ENCODE measurements at regions not wholly inside any gene's neighbourhood (a gene's known extent, or its start where the extent isn't known, plus 50 kb on each side); places are given as distances from the start of the nearest gene placed in this dataset.

DNA sequence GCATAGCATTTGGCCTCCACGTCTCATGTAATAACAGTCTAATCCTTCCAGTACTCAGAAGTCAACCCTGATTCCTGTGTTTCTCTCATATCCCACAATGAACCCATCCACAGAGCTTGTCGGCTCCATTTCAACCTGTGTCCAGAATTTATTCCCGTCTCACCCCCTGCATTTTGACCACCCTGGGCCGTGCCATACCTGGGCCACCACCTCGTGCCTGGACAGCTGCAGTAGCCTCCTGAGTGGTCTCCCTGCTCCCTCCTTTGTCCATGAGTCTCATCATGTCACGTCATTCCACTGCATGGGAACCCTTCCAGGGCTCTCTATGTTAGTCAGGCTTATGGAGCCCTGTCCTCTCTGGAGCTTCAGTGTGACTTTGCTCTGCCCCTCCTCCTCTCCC lies 670.6 kb downstream of the PTPRU start:
- Mint-ChIP-seq H3K4me1 (no peaks in the 10 kb centered on the region), H3K36me3 (no peaks in the 10 kb centered on the region), H3K27ac (no peak overlapping the region), H3K27me3 (peaks cover 18% of the 10 kb centered on the region), H3K9me3 (ENCODE audit: low read depth) (no peaks in the 10 kb centered on the region), H3K4me3 (no peak overlapping the region)
- DNase-seq (no peak), ATAC-seq (no peak)
- CTCF ChIA-PET, result no interaction called here

DNA sequence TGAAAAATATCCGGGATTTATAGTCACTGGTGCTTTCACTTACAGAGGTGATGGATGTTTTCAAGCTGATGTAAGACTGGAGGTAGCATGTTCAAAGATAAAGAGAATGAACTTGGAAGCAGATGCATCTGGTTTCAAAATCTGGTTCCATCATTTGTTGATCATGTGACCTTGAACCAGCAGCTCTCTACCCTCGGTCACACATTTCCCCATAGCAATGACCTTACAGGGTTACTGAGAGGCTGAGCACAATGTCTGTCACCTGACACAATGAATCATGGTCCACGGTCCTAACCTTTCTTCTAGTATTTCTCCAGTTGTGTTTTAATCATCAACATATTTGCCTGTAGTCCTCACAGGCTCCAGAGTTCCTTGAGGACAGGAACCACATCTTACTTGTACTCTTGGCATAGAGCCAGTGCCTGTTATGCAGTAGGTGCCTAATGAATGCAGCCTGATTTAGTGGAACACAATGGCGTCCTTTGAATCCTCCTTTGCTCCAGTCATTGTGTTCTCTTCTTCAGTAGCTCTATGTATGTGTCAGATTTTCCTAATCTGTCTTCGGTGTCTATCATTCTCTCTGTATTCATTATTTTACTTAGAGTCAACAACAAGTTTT lies 667.3 kb downstream of the PTPRU start:
- ATAC-seq, result no peak
- no peaks in the 10 kb centered on the region for H3K9me3 Mint-ChIP-seq (ENCODE audit: low read depth)
- no peak overlapping the region for H3K4me3 Mint-ChIP-seq
- no peaks in the 10 kb centered on the region for H3K4me1 Mint-ChIP-seq
- H3K27me3 Mint-ChIP-seq, result peaks cover 14% of the 10 kb centered on the region
- H3K36me3 Mint-ChIP-seq, result no peaks in the 10 kb centered on the region
- CTCF ChIA-PET, result no interaction called here
- DNase-seq, result no peak
- H3K27ac Mint-ChIP-seq, result no peak overlapping the region

DNA sequence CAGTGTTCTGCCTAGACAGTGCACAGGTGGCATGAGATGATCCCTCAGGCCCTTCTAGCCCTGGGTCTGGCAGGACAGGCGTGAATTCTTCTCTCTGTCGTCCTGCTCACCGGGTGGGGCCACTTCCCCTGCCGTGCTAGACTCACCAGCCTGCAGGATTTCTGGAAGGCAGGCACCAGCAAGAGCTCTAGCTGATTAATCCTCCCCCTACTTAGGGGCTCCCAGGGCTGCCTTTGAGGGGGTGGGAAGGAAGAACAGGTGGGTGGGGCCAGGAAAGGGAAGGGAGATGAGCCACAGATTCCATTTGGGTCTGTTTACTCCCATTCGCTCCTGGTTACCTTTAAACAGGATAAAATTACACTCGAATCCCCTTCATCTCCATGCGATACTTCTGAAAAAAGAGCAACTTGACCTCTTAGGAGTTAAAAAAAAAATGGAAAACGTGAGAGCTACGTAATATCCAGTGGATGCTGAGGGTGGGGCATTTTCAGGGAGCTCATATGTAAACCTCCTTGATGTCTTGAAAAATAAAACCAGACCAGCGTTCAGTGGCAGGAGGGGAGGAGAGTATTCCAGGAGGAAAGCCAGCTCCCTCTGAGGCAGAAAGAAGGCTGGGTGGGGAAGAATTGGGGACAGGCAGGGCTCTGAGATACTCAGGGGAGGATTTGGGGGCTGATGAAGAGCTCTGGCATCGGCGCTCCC lies 665.5 kb downstream of the PTPRU start:
- Mint-ChIP-seq H3K4me1 (no peaks in the 10 kb centered on the region), H3K36me3 (no peaks in the 10 kb centered on the region), H3K27me3 (peaks cover 14% of the 10 kb centered on the region), H3K4me3 (no peak overlapping the region), H3K9me3 (ENCODE audit: low read depth) (no peaks in the 10 kb centered on the region), H3K27ac (no peak overlapping the region)
- CTCF ChIA-PET, result no interaction called here
- DNase-seq, result no peak
- ATAC-seq, result no peak

DNA sequence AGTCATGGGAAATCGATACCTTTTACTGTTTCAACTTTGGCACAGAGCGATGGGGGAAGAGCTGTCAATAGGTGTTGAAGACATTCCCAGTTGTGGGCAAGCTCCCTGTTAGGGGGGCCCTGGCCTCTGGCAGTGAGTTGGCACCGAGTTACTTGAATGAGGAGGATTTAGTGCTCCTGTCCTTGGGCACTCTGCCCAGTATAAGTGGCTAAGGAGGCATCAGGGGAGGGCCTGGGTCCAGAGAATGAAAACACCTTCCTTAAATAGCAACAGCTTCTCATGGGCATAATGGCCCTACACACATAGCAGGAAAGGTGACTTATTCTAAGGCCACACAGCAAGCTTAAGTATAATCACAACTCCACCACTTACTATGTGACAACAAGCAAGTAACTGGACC lies 664.4 kb downstream of the PTPRU start:
- peaks cover 14% of the 10 kb centered on the region for H3K27me3 Mint-ChIP-seq
- no peak overlapping the region for H3K4me3 Mint-ChIP-seq
- no peaks in the 10 kb centered on the region for H3K36me3 Mint-ChIP-seq
- ATAC-seq, result no peak
- CTCF ChIA-PET, result no interaction called here
- H3K4me1 Mint-ChIP-seq, result no peaks in the 10 kb centered on the region
- no peak for DNase-seq
- no peak overlapping the region for H3K27ac Mint-ChIP-seq
- H3K9me3 Mint-ChIP-seq (ENCODE audit: low read depth), result no peaks in the 10 kb centered on the region

DNA sequence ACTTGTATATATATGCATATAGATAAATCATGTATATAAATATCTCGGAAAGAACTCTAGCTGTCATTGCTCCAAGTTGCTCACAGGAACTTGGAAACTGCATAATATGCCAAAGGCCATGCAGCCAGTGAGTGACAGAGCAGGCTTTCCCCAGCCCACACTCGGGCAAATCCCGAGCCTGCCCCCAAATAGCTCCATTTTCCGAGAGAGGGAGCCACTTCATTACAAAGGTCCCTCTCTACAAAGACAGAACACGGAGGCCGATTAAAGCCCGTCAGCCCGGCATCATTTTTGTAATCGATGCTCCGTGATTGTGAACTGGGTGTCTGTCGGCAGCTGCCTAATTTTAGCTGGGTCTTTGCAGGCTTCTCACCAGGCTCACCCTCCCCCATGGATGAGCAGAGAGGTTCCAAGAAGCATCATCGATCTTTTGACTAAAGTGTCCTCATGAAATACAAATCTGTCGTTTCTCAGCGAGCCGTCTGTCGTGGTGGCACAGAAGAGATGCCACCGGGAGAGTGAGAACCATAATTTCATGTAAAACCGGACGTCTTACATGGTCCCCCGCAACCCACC lies 663.9 kb downstream of the PTPRU start:
- ATAC-seq, result no peak
- no peaks in the 10 kb centered on the region for H3K36me3 Mint-ChIP-seq
- H3K27me3 Mint-ChIP-seq, result peaks cover 19% of the 10 kb centered on the region
- H3K4me3 Mint-ChIP-seq, result no peak overlapping the region
- no peak for DNase-seq
- no peak overlapping the region for H3K27ac Mint-ChIP-seq
- CTCF ChIA-PET, result no interaction called here
- H3K4me1 Mint-ChIP-seq, result no peaks in the 10 kb centered on the region
- no peaks in the 10 kb centered on the region for H3K9me3 Mint-ChIP-seq (ENCODE audit: low read depth)

DNA sequence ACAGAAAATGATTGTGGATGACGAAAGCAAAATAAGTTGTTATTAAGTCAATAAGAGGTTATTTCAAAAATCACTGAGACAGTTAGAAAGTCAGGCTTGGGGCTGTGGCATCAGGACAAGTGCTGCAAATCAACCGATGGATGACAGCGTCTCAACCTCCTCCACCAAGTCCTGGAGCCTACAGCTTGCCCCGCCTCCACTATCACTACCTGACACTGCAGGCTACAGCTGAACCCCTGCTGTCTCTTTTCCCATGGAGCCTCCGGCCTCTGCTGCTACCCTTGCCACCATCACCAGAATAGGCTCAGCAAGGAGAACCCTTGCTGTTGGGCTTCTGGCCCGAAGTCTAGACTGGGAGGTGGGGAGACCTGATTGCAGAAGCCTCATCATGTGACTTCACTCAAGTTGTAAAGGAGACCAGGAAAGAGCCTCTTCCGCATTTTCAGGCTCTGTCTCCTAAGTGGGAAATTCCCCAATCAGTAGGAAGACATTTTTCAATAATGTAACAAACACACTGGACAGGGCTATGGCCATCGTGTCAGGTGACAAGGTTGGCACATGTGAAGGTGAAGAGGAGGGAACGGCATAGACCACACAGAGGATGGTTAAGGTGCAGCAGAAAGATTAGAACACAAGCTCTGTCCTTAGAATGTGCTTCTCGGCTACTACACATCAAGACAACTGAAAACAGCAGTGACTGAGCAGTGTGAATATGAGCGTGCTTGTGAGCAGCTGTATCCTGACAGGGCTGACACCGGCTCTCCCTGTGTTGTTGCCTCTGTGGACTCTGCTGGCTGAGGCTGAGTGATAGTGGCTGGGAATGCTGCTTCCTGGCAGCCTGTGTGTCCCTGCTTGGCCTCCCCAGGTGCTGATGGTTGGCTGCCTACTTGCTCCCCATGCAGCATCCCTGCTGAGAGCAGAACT lies 660.7 kb downstream of the PTPRU start:
- Mint-ChIP-seq H3K27ac (no peak overlapping the region), H3K36me3 (no peaks in the 10 kb centered on the region), H3K4me3 (no peak overlapping the region), H3K4me1 (no peaks in the 10 kb centered on the region), H3K27me3 (peaks cover 12% of the 10 kb centered on the region), H3K9me3 (ENCODE audit: low read depth) (no peaks in the 10 kb centered on the region)
- CTCF ChIA-PET, result no interaction called here
- no peak for DNase-seq
- no peak for ATAC-seq

DNA sequence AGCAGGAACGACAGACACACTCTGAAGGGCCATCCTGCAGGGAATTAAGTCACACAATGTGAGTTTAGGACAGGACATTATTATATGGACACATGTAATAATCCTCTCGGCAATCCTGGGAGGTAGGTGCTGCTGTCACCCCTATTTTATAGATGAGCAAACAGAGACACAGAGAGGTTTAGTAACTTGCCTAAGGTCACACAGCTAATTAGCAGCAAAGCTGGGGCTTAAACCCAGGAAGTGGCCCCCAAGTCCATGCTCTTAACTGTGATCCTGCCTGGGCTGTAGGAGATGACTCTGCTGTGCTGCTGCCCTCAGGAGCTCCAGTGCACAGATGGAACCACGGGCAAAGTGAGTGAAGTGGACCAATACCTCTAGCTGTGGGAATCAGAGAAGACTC lies 660.0 kb downstream of the PTPRU start:
- Mint-ChIP-seq H3K4me3 (no peak overlapping the region), H3K36me3 (no peaks in the 10 kb centered on the region), H3K27ac (no peak overlapping the region), H3K27me3 (peaks cover 9% of the 10 kb centered on the region), H3K9me3 (ENCODE audit: low read depth) (no peaks in the 10 kb centered on the region), H3K4me1 (no peaks in the 10 kb centered on the region)
- CTCF ChIA-PET, result no interaction called here
- ATAC-seq (no peak), DNase-seq (no peak)

DNA sequence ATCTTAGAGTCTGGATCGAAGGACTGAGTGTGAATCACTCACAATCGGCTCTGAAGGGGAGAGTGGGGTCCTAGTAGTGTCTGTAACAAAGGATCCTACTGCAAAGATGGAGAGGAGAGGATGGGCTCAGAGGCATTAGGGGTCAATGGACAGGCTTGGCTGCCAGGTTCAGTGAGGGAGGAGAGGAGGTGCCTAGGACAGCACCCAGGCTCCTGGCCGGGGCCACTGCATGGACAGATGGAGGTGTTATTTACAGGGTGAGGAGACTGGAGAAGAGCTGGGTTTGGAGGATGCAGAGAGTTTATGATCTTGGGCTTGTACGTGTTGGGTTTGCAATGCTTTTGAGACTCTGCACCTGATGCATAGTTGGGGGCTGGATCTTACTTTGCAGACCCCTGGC lies 658.9 kb downstream of the PTPRU start:
- Mint-ChIP-seq H3K4me1 (no peaks in the 10 kb centered on the region), H3K27ac (no peak overlapping the region), H3K9me3 (ENCODE audit: low read depth) (no peaks in the 10 kb centered on the region), H3K36me3 (no peaks in the 10 kb centered on the region), H3K27me3 (peaks cover 9% of the 10 kb centered on the region), H3K4me3 (no peak overlapping the region)
- ATAC-seq (no peak), DNase-seq (no peak)
- CTCF ChIA-PET, result no interaction called here

DNA sequence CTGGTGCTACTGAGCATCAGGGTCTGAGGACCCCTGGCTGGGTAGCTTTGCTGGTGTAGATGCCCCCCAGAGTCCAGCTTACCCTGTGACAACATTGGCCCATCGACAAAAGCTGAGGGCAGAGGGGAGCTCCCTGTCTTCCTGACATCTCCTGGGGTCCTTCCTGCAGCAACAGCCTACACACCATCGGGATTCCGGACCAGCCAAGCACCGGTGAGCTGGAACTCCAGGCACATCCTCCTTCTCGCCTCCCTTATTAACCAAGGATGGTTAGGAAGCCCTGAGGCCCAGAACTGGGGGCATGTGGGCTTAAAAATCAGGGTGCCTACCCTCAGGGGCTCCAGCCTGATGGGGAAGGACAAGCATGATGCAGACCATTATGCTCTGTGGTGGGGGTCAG lies 658.0 kb downstream of the PTPRU start:
- Mint-ChIP-seq H3K4me3 (no peak overlapping the region), H3K36me3 (no peaks in the 10 kb centered on the region), H3K9me3 (ENCODE audit: low read depth) (no peaks in the 10 kb centered on the region), H3K4me1 (no peaks in the 10 kb centered on the region), H3K27ac (no peak overlapping the region), H3K27me3 (peaks cover 9% of the 10 kb centered on the region)
- no peak for DNase-seq
- CTCF ChIA-PET, result no interaction called here
- ATAC-seq, result no peak

DNA sequence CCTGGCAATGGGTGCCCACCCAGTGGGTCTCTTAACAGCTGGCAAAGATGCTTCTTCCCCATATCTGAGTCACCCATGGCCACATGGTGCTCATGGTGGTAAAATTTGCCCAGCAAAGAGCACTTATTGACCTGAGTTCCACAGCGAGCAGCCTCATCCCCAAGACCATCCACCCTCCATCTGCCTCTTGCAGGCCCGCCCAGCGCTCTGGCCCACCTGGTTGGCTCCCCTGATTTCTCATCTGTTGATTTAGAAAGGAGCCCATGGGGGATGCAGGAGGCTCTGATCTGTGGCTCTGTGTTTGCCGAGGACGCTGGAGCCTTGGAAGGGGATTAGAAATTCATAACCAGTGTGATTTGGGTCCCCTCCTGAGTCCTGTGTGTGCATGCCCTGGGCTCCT lies 657.5 kb downstream of the PTPRU start:
- CTCF ChIA-PET, result no interaction called here
- ATAC-seq, result no peak
- no peak overlapping the region for H3K27ac Mint-ChIP-seq
- H3K4me3 Mint-ChIP-seq, result no peak overlapping the region
- no peaks in the 10 kb centered on the region for H3K9me3 Mint-ChIP-seq (ENCODE audit: low read depth)
- no peaks in the 10 kb centered on the region for H3K36me3 Mint-ChIP-seq
- DNase-seq, result no peak
- H3K27me3 Mint-ChIP-seq, result peaks cover 9% of the 10 kb centered on the region
- no peaks in the 10 kb centered on the region for H3K4me1 Mint-ChIP-seq

DNA sequence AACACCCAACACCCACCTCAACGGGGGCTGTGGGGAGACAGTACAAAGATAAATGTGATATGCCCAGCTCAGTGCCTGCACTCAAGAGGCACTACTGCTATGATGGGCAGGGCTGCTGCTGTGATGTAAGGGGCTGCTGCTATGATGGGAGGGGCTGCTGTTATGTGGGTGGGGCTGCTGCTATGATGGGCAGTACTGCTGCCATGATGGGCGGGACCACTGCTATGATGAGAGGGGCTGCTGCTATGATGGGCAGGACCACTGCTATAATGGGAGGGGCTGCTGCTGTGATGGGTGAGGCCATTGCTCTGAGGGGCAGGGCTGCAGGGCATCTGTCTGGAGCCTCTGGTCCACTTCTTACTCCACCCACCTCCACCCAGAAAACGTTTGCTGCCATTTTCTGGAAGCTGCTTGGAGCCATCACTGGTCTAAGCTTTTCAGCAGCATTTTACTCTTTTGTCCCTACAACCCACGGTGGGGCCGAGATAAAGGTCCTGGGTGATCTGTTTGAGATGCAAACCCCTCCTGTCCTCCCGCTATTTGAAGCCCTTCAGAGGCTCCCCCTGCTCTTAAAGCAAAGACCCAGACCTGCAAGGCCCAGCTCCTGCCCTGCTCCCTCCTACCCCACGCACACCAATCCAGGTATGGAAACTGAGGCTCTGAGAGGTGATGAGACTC lies 656.9 kb downstream of the PTPRU start:
- Mint-ChIP-seq H3K9me3 (ENCODE audit: low read depth) (no peaks in the 10 kb centered on the region), H3K27ac (no peak overlapping the region), H3K4me3 (no peak overlapping the region), H3K27me3 (peaks cover 9% of the 10 kb centered on the region), H3K4me1 (no peaks in the 10 kb centered on the region), H3K36me3 (no peaks in the 10 kb centered on the region)
- ATAC-seq (no peak), DNase-seq (no peak)
- CTCF ChIA-PET, result no interaction called here

DNA sequence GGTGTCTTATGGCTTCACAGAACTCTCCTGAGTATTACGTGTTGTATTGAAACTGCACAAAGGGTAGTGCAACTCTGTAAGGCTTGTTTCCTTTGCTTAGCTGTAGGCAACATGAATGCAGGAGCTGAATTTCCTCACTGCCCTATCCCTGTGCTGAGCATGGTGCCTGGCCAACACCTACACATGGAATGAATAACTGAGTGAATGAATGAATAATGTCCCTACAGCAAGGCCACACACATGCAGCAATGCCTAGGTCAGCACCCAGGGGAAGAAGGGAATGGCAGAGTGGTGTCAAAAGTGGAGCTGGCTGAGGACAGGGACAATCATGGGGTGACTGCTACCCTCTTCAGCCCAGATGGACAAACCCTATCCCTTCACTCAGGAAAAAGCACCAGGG lies 655.9 kb downstream of the PTPRU start:
- no peaks in the 10 kb centered on the region for H3K36me3 Mint-ChIP-seq
- no peak overlapping the region for H3K4me3 Mint-ChIP-seq
- H3K27me3 Mint-ChIP-seq, result peaks cover 9% of the 10 kb centered on the region
- H3K9me3 Mint-ChIP-seq (ENCODE audit: low read depth), result no peaks in the 10 kb centered on the region
- no peak for DNase-seq
- H3K4me1 Mint-ChIP-seq, result no peaks in the 10 kb centered on the region
- no peak overlapping the region for H3K27ac Mint-ChIP-seq
- no peak for ATAC-seq
- CTCF ChIA-PET, result no interaction called here

DNA sequence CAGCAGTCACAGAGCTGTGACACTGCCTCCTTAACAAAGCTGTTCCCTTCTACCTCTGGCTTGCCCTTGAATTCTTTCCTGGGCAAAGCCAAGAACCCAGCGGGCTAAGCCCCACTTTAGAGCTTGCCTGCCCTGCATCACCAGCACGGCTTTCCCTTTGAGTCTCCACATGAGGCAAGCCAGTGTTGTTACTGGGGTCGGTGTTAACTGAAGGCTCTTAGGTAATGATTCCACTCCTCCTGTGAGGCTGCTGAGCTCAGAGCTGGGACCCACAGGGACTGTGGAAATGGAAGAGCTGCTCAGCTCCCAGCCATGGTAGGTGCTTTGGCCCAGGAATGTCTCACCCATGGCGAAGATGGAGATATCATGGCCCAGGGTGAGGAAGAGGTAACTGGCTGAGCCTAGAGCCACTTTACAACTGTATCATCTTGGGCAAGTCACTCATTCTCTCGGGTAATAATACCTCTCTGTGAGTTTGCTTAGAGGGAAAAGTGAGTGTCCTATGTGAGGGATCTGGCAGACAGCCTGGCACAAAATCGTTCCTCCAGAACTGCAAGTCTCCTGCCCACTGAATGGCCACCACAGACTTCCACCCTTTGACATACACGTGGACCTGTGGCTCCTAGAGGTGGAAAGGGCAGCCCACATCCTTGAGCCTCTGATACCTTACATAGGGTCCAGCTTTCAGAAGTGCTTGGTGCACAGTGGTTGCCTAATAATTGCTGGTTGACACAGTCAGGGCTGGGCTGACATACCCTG lies 654.1 kb downstream of the PTPRU start:
- CTCF ChIA-PET, result no interaction called here
- ATAC-seq, result no peak

More for the DNA sequence above, 654.1 kb downstream of the PTPRU start:
- Mint-ChIP-seq H3K27ac (no peak overlapping the region), H3K4me3 (no peak overlapping the region), H3K9me3 (ENCODE audit: low read depth) (no peaks in the 10 kb centered on the region), H3K4me1 (no peaks in the 10 kb centered on the region), H3K36me3 (no peaks in the 10 kb centered on the region), H3K27me3 (peaks cover 9% of the 10 kb centered on the region)
- no peak for DNase-seq

Measured in activated CD8-positive, alpha-beta memory T cell treated with anti-CD3 and anti-CD28 coated beads, Interleukin-2, amount 10 ng/mL, durations not matched to agents 7 days and 5 days (primary cell).